Transverse colon (tissue), 3 donors: ENCODE measurements at regions not wholly inside any gene's neighbourhood (a gene's known extent, or its start where the extent isn't known, plus 50 kb on each side); places are given as distances from the start of the nearest gene placed in this dataset.

ENCODE experiments used
- EP300 ChIP-seq: sonication (generic); formaldehyde crosslinking; IDR thresholded peaks from one replicate; pipeline ENCODE4 v1.6.1; 2017; ENCODE audit warnings: antibody characterized with exemption, low read depth
- POLR2A ChIP-seq: fragments of 450-650 bp; IDR thresholded peaks from one replicate; pipeline ENCODE4 v1.6.1; 2016; ENCODE audit warnings: antibody characterized with exemption, mild to moderate bottlenecking, moderate library complexity
- TF ChIP-seq, protein P1 (sequence below), 5 experiments: fragments of 200-600 bp in 3 of 5; fragments of 450-650 bp in 2 of 5; sonication (generic) in 3 of 5; IDR thresholded peaks; 1 replicate in 2 of 5; 2 replicates in 3 of 5; pipeline ENCODE4 v1.5.1; 2016 to 2017; ENCODE audit warnings: antibody characterized with exemption in 5 of 5, inconsistent platforms in 3 of 5, mild to moderate bottlenecking in 2 of 5, moderate library complexity in 1 of 5

DNA sequence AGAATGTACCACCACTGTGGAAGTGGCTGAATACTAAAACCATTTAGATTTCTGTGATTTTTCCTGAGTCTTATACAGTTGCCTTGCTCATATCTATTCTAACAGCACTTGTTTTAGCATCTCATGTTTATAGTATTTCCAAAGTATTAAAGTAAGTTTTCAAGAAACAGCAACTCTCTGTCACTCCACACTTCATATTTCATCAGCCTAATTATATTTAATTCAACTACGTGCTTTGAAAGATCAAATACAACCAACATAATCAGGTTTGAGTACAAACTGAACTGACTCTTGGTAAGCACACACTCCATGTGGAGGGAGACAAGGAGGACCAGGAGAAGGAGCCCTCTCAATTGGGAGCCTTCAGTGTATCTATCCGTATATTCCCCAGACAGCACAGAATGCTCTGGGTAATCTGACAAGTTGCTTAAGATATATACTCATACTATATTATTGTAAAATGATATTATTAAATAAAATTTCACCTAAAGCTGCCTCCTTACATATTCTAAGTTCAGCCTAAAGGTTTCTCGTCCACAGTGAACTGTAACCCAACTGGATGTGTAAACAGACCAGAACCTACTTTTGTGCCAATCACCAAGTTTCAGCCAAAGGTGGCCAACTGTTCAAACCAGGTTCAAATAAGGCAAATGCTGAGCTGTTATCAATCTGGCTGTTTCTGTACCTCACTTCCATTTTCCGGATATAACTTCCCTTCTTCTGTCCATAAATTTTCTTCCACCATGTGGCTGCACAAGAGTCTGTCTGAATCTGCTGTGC is 105.0 kb upstream of the RASSF8 start:
- TF ChIP-seq POLR2A (no peak), EP300 (no peak)
- TF ChIP-seq, protein P1, sequence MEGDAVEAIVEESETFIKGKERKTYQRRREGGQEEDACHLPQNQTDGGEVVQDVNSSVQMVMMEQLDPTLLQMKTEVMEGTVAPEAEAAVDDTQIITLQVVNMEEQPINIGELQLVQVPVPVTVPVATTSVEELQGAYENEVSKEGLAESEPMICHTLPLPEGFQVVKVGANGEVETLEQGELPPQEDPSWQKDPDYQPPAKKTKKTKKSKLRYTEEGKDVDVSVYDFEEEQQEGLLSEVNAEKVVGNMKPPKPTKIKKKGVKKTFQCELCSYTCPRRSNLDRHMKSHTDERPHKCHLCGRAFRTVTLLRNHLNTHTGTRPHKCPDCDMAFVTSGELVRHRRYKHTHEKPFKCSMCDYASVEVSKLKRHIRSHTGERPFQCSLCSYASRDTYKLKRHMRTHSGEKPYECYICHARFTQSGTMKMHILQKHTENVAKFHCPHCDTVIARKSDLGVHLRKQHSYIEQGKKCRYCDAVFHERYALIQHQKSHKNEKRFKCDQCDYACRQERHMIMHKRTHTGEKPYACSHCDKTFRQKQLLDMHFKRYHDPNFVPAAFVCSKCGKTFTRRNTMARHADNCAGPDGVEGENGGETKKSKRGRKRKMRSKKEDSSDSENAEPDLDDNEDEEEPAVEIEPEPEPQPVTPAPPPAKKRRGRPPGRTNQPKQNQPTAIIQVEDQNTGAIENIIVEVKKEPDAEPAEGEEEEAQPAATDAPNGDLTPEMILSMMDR (IDR thresholded peaks at IDR 0.05) = no peak
